ENCODE measurements at regions not wholly inside any gene's neighbourhood (a gene's known extent, or its start where the extent isn't known, plus 50 kb on each side); places are given as distances from the start of the nearest gene placed in this dataset.

DNA sequence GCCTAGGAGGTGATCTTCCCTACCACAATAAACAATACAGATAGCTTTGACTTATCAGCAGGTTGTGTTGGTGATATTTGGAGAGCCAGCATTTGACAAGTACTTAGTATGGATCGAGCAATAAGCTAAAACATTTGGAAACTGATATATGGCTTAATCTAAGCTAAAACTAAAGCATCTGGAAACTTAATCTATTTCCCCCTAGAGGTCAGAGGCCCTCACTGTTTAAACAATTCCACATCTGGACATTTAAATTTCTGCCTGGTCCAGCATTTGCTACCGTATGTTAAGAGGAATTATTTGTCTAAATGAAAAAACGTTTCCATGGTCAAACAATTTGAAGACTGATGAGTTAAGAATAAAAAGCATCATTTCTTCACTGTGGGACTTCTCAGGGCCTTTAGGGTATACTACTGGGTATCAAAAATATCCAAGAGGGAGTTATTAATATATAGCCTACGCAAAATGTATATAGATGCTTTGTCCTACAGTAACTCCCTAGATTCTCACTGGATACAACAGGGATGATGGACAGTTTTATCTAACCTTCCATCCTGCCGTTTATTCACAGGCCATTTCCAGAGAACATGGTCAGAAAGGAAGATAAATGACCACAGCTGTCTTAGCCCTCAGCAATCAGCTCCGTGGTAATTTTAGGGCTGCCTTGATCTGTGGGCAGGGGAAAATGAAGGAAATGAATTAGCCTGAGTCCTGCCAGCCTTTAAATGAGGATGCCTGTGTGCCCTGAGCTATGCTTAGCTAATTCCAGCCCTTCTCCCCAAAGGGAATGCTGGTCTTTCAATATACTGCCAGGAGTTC lies 135.4 kb upstream of the NUDT4 start:
- TF ChIP-seq, protein P1, sequence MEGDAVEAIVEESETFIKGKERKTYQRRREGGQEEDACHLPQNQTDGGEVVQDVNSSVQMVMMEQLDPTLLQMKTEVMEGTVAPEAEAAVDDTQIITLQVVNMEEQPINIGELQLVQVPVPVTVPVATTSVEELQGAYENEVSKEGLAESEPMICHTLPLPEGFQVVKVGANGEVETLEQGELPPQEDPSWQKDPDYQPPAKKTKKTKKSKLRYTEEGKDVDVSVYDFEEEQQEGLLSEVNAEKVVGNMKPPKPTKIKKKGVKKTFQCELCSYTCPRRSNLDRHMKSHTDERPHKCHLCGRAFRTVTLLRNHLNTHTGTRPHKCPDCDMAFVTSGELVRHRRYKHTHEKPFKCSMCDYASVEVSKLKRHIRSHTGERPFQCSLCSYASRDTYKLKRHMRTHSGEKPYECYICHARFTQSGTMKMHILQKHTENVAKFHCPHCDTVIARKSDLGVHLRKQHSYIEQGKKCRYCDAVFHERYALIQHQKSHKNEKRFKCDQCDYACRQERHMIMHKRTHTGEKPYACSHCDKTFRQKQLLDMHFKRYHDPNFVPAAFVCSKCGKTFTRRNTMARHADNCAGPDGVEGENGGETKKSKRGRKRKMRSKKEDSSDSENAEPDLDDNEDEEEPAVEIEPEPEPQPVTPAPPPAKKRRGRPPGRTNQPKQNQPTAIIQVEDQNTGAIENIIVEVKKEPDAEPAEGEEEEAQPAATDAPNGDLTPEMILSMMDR (IDR thresholded peaks at IDR 0.05; ENCODE audit: unreplicated experiment), result no peak
- no peak for DNase-seq (ENCODE audit: low spot score)
- Mint-ChIP-seq H3K9me3 (ENCODE audit: unreplicated experiment) (peaks cover 4% of the 10 kb centered on the region), H3K4me3 (ENCODE audit: unreplicated experiment) (no peak overlapping the region), H3K27me3 (ENCODE audit: unreplicated experiment) (no peaks in the 10 kb centered on the region), H3K4me1 (ENCODE audit: unreplicated experiment) (peaks cover 2% of the 10 kb centered on the region), H3K27ac (ENCODE audit: unreplicated experiment) (no peak overlapping the region), H3K36me3 (ENCODE audit: low read depth, unreplicated experiment) (peaks cover 4% of the 10 kb centered on the region)

DNA sequence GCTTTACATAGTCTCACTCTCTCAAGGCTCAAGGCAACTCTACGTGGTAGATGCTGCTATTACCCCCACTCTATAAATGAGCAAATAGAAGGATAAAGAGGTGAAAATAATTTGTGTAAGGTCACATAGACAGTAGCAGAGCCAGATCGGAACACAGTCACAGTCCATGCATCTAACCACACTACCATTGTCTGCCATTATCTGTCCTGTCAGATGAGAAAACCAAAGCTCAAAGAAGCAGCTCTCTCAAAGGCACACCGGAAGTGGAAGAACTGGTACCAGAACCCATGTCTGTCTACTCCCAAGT lies 134.4 kb upstream of the NUDT4 start:
- H3K27me3 Mint-ChIP-seq (ENCODE audit: unreplicated experiment), result no peaks in the 10 kb centered on the region
- H3K27ac Mint-ChIP-seq (ENCODE audit: unreplicated experiment), result no peak overlapping the region
- no peak for DNase-seq (ENCODE audit: low spot score)
- H3K36me3 Mint-ChIP-seq (ENCODE audit: low read depth, unreplicated experiment), result peaks cover 4% of the 10 kb centered on the region
- H3K4me1 Mint-ChIP-seq (ENCODE audit: unreplicated experiment), result peaks cover 2% of the 10 kb centered on the region
- no peak overlapping the region for H3K4me3 Mint-ChIP-seq (ENCODE audit: unreplicated experiment)
- peaks cover 4% of the 10 kb centered on the region for H3K9me3 Mint-ChIP-seq (ENCODE audit: unreplicated experiment)
- TF ChIP-seq, protein P1 (IDR thresholded peaks at IDR 0.05; ENCODE audit: unreplicated experiment), result no peak

DNA sequence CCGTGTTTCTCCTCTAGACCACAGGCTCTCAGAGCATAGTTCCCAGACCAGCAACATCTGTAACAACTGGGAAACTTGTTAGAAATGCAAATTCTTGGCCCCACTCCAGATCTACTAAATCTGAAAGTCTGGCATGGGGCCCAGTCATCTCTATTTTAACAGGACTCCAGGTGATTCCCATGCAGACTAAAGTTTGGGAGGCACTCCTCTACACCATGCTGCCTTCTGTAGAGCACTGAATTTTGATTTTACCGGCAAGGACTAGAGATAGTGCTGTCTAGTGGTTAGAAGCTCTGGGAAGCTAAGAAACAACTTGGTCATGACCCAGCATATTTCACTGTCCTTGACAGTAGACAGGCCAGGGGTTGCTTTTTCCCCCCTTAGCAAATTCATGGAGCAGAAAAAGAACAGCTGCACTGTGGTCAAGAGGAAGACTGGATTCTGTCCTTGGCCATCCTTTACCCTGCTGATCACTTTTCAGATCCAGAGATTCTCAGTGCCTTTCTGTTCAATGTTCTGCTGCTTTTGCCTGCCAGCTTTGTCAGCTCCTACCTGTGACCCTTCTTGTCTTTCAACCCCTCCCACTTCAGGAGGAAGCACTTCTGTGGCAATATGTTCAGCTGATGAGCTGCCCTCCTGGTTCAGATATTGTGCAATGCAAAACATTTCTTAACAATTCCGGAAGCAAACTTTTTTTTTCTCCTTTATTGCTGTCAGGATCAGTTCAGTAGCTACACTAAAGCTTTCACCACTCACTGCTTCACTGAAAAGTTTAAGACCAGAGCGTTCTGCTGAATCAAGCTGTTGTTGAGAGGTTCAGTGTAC lies 133.8 kb upstream of the NUDT4 start:
- Mint-ChIP-seq H3K27me3 (ENCODE audit: unreplicated experiment) (no peaks in the 10 kb centered on the region), H3K36me3 (ENCODE audit: low read depth, unreplicated experiment) (peaks cover 4% of the 10 kb centered on the region), H3K4me1 (ENCODE audit: unreplicated experiment) (peaks cover 2% of the 10 kb centered on the region), H3K27ac (ENCODE audit: unreplicated experiment) (no peak overlapping the region), H3K4me3 (ENCODE audit: unreplicated experiment) (no peak overlapping the region), H3K9me3 (ENCODE audit: unreplicated experiment) (peaks cover 4% of the 10 kb centered on the region)
- TF ChIP-seq, protein P1 (IDR thresholded peaks at IDR 0.05; ENCODE audit: unreplicated experiment), result no peak
- DNase-seq (ENCODE audit: low spot score), result no peak

DNA sequence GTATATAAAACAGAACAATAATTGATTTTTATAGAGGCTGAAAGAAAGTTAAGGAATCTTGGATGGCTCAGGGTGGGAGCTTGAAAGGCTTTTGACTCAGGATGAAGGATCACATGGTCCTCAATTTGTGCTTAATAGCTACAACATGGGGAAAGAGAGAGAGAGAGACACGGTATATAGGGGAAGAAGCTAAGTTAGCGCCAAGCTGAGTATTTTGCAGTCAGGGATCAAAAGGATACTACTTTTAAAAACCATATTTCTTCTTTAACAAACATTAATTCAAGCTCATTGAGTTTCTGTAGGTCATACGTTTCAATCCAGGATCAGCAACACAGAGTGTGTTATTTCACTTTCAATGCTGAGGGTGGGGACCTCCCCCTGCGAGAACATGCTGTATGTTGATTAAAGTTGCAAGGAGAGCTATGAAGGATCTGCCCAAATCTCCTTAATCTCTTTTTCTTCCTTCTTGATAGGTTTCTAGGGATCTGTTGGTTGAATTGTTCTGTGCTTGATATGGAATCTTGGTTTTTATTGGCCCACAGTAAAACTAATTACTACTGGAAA lies 133.1 kb upstream of the NUDT4 start:
- Mint-ChIP-seq H3K4me1 (ENCODE audit: unreplicated experiment) (peaks cover 2% of the 10 kb centered on the region), H3K4me3 (ENCODE audit: unreplicated experiment) (no peak overlapping the region), H3K36me3 (ENCODE audit: low read depth, unreplicated experiment) (peaks cover 3% of the 10 kb centered on the region), H3K27me3 (ENCODE audit: unreplicated experiment) (no peaks in the 10 kb centered on the region), H3K9me3 (ENCODE audit: unreplicated experiment) (peaks cover 4% of the 10 kb centered on the region), H3K27ac (ENCODE audit: unreplicated experiment) (no peak overlapping the region)
- TF ChIP-seq, protein P1 (IDR thresholded peaks at IDR 0.05; ENCODE audit: unreplicated experiment), result no peak
- DNase-seq (ENCODE audit: low spot score), result no peak

Data from endothelial cell (in vitro differentiated cells).